ENCODE measurements at regions not wholly inside any gene's neighbourhood (a gene's known extent, or its start where the extent isn't known, plus 50 kb on each side); places are given as distances from the start of the nearest gene placed in this dataset.

DNA sequence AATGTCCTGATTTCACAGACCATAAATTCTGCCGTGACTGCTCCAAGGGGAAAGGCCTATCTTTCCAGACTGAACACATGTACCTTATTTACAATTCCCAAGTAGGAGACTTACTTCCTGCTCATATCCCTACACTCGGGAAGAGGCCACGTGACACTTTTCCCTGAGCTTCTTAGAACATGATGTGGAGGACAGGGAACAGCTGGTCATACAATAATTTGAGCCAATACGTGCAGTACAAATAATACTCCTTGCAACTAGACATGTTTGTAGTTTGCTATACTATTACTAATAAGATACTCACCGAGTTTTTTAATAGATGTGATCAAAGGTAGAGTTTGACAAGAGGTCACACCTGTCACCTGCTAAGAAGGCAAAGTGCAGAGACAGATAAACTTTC lies 256.4 kb downstream of the SP3 start (continued):
- TF ChIP-seq BACH2 (CRISPR knock-in tag; IDR thresholded peaks at IDR 0.05; ENCODE audit: borderline replicate concordance) (no peak), ZNF8 (CRISPR knock-in tag; IDR thresholded peaks at IDR 0.05) (no peak), ISL1 (CRISPR knock-in tag; IDR thresholded peaks at IDR 0.05) (no peak), ZNF565 (CRISPR knock-in tag; conservative IDR thresholded peaks at IDR 0.05; ENCODE audit: low read depth) (no peak), GLIS3 (CRISPR knock-in tag; IDR thresholded peaks at IDR 0.05) (no peak), CSDC2 (CRISPR knock-in tag; IDR thresholded peaks at IDR 0.05) (no peak), RARB (CRISPR knock-in tag; IDR thresholded peaks at IDR 0.05) (no peak), ZFP30 (CRISPR knock-in tag; IDR thresholded peaks at IDR 0.05) (no peak), ARNTL (CRISPR knock-in tag; IDR thresholded peaks at IDR 0.05; ENCODE audit: borderline replicate concordance, low read depth) (no peak), TCF4 (CRISPR knock-in tag; IDR thresholded peaks at IDR 0.05; ENCODE audit: borderline replicate concordance) (no peak), OSR1 (CRISPR knock-in tag; IDR thresholded peaks at IDR 0.05) (no peak)

DNA sequence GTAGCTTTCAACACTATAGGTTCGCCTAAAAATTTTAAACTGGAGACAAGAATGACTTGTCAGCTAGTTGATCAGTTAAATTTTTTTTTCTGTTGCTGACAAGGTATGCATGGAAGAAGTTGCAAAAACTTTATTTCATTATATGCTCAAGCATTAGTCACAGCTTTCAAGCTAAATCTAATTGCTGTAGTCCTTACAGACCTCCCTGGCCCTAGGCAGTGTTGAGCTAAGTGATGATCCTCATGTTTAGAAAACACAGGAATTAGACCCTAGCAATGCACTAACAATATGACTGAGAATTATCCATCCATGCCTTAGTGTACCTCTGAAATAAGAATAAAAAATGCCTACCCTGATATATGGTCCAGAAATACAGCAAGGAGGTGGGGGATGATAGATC lies 253.4 kb downstream of the SP3 start:
- TF ChIP-seq SNAI2 (CRISPR knock-in tag; IDR thresholded peaks at IDR 0.05) (no peak), ISL1 (CRISPR knock-in tag; IDR thresholded peaks at IDR 0.05) (no peak), OSR1 (CRISPR knock-in tag; IDR thresholded peaks at IDR 0.05) (no peak), ZNF8 (CRISPR knock-in tag; IDR thresholded peaks at IDR 0.05) (no peak), TCF4 (CRISPR knock-in tag; IDR thresholded peaks at IDR 0.05; ENCODE audit: borderline replicate concordance) (no peak), ZFP30 (CRISPR knock-in tag; IDR thresholded peaks at IDR 0.05) (no peak)
- TF ChIP-seq, protein P1, sequence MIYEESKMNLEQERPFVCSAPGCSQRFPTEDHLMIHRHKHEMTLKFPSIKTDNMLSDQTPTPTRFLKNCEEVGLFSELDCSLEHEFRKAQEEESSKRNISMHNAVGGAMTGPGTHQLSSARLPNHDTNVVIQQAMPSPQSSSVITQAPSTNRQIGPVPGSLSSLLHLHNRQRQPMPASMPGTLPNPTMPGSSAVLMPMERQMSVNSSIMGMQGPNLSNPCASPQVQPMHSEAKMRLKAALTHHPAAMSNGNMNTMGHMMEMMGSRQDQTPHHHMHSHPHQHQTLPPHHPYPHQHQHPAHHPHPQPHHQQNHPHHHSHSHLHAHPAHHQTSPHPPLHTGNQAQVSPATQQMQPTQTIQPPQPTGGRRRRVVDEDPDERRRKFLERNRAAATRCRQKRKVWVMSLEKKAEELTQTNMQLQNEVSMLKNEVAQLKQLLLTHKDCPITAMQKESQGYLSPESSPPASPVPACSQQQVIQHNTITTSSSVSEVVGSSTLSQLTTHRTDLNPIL (CRISPR knock-in tag; IDR thresholded peaks at IDR 0.05; ENCODE audit: low read depth), result no peak
- ATAC-seq, result no peak

DNA sequence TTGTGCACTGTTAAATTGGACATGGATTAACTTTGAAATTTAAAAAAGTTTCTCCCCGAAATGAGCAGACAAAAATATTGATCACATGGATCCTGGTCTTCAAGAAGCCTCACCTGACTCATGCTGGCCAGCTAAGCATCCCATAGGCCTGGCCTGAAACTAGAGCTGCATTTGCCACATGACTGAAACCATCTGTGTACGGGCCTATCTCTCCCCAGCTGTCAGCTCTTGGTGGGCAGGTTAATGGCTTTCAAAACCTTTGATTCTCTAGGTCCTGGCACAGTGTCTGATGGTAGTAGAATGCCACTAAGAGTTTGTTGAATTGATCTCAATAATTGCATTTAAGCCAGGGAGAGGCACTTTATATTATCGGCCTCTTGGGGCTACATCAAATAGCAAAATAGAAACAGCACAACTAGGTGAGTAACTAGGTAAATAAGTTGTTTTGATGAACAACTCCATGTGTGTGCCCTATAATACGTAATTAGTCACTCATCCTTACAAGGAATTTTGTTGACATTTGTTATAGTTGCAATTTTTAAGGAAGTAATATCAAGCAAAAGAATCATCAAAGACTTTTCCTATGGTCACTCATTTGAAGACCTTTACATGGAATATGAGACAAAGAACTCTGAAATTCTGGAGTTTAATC lies 251.1 kb downstream of the SP3 start:
- ATAC-seq, result no peak
- TF ChIP-seq ZC3H10 (CRISPR knock-in tag; IDR thresholded peaks at IDR 0.05) (no peak), ZNF70 (CRISPR knock-in tag; IDR thresholded peaks at IDR 0.05) (no peak), ZNF565 (CRISPR knock-in tag; conservative IDR thresholded peaks at IDR 0.05; ENCODE audit: low read depth) (no peak), BACH2 (CRISPR knock-in tag; IDR thresholded peaks at IDR 0.05; ENCODE audit: borderline replicate concordance) (no peak), CSDC2 (CRISPR knock-in tag; IDR thresholded peaks at IDR 0.05) (no peak), SNAI2 (CRISPR knock-in tag; IDR thresholded peaks at IDR 0.05) (no peak), TOX (CRISPR knock-in tag; IDR thresholded peaks at IDR 0.05; ENCODE audit: borderline replicate concordance) (no peak), GLIS3 (CRISPR knock-in tag; IDR thresholded peaks at IDR 0.05) (no peak), ISL1 (CRISPR knock-in tag; IDR thresholded peaks at IDR 0.05) (no peak), OSR1 (CRISPR knock-in tag; IDR thresholded peaks at IDR 0.05) (no peak), ZFP30 (CRISPR knock-in tag; IDR thresholded peaks at IDR 0.05) (no peak), RARB (CRISPR knock-in tag; IDR thresholded peaks at IDR 0.05) (no peak), ARNTL (CRISPR knock-in tag; IDR thresholded peaks at IDR 0.05; ENCODE audit: borderline replicate concordance, low read depth) (no peak), ZFP3 (CRISPR knock-in tag; IDR thresholded peaks at IDR 0.05) (no peak), ZNF8 (CRISPR knock-in tag; IDR thresholded peaks at IDR 0.05) (no peak)
- TF ChIP-seq, protein P2, sequence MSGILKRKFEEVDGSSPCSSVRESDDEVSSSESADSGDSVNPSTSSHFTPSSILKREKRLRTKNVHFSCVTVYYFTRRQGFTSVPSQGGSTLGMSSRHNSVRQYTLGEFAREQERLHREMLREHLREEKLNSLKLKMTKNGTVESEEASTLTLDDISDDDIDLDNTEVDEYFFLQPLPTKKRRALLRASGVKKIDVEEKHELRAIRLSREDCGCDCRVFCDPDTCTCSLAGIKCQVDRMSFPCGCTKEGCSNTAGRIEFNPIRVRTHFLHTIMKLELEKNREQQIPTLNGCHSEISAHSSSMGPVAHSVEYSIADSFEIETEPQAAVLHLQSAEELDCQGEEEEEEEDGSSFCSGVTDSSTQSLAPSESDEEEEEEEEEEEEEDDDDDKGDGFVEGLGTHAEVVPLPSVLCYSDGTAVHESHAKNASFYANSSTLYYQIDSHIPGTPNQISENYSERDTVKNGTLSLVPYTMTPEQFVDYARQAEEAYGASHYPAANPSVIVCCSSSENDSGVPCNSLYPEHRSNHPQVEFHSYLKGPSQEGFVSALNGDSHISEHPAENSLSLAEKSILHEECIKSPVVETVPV (CRISPR knock-in tag; IDR thresholded peaks at IDR 0.05), result no peak
- TF ChIP-seq, protein P3, sequence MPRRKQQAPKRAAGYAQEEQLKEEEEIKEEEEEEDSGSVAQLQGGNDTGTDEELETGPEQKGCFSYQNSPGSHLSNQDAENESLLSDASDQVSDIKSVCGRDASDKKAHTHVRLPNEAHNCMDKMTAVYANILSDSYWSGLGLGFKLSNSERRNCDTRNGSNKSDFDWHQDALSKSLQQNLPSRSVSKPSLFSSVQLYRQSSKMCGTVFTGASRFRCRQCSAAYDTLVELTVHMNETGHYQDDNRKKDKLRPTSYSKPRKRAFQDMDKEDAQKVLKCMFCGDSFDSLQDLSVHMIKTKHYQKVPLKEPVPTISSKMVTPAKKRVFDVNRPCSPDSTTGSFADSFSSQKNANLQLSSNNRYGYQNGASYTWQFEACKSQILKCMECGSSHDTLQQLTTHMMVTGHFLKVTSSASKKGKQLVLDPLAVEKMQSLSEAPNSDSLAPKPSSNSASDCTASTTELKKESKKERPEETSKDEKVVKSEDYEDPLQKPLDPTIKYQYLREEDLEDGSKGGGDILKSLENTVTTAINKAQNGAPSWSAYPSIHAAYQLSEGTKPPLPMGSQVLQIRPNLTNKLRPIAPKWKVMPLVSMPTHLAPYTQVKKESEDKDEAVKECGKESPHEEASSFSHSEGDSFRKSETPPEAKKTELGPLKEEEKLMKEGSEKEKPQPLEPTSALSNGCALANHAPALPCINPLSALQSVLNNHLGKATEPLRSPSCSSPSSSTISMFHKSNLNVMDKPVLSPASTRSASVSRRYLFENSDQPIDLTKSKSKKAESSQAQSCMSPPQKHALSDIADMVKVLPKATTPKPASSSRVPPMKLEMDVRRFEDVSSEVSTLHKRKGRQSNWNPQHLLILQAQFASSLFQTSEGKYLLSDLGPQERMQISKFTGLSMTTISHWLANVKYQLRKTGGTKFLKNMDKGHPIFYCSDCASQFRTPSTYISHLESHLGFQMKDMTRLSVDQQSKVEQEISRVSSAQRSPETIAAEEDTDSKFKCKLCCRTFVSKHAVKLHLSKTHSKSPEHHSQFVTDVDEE (CRISPR knock-in tag; IDR thresholded peaks at IDR 0.05), result no peak
- TF ChIP-seq, protein P4, sequence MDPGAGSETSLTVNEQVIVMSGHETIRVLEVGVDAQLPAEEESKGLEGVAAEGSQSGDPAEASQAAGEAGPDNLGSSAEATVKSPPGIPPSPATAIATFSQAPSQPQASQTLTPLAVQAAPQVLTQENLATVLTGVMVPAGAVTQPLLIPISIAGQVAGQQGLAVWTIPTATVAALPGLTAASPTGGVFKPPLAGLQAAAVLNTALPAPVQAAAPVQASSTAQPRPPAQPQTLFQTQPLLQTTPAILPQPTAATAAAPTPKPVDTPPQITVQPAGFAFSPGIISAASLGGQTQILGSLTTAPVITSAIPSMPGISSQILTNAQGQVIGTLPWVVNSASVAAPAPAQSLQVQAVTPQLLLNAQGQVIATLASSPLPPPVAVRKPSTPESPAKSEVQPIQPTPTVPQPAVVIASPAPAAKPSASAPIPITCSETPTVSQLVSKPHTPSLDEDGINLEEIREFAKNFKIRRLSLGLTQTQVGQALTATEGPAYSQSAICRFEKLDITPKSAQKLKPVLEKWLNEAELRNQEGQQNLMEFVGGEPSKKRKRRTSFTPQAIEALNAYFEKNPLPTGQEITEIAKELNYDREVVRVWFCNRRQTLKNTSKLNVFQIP (CRISPR knock-in tag; IDR thresholded peaks at IDR 0.05; ENCODE audit: borderline replicate concordance, low read depth), result no peak
- TF ChIP-seq, protein P1 (CRISPR knock-in tag; IDR thresholded peaks at IDR 0.05; ENCODE audit: low read depth), result no peak
- TF ChIP-seq, protein P5, sequence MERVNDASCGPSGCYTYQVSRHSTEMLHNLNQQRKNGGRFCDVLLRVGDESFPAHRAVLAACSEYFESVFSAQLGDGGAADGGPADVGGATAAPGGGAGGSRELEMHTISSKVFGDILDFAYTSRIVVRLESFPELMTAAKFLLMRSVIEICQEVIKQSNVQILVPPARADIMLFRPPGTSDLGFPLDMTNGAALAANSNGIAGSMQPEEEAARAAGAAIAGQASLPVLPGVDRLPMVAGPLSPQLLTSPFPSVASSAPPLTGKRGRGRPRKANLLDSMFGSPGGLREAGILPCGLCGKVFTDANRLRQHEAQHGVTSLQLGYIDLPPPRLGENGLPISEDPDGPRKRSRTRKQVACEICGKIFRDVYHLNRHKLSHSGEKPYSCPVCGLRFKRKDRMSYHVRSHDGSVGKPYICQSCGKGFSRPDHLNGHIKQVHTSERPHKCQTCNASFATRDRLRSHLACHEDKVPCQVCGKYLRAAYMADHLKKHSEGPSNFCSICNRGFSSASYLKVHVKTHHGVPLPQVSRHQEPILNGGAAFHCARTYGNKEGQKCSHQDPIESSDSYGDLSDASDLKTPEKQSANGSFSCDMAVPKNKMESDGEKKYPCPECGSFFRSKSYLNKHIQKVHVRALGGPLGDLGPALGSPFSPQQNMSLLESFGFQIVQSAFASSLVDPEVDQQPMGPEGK (CRISPR knock-in tag; IDR thresholded peaks at IDR 0.05; ENCODE audit: borderline replicate concordance), result no peak

All from SK-N-SH treated with all-trans-retinoic acid at 6 μM for 48 hours (cell line).